ENCODE measurements at regions not wholly inside any gene's neighbourhood (a gene's known extent, or its start where the extent isn't known, plus 50 kb on each side); places are given as distances from the start of the nearest gene placed in this dataset.

- peaks cover 13% of the 10 kb centered on the region for H3K4me1 Mint-ChIP-seq (ENCODE audit: low read depth, unreplicated experiment)
- no peak overlapping the region for H3K4me3 Mint-ChIP-seq (ENCODE audit: low read depth, unreplicated experiment)
- no peak for DNase-seq
- TF ChIP-seq CTCF (IDR thresholded peaks at IDR 0.05; ENCODE audit: unreplicated experiment), result no peak
- no TSS peak for BruUV-seq (replicated peaks)
- intact Hi-C loops (cut with micrococcal nuclease; ENCODE audit: unreplicated experiment), result no loop called here
- peaks cover 5% of the 10 kb centered on the region for H3K9me3 Mint-ChIP-seq (ENCODE audit: low read depth, unreplicated experiment)
- no peak overlapping the region for H3K27ac Mint-ChIP-seq (ENCODE audit: unreplicated experiment)
- no peaks in the 10 kb centered on the region for H3K36me3 Mint-ChIP-seq (ENCODE audit: insufficient read depth, unreplicated experiment)
- no peaks in the 10 kb centered on the region for H3K27me3 Mint-ChIP-seq (ENCODE audit: unreplicated experiment)
- CTCF ChIA-PET, result interaction anchor here (0.6 kb wide), 3 partner anchors 12 to 753 kb away, joined by 3 to 4 read pairs (median 4); no protein-coding TSS in a partner anchor
Measured at GRCh38 chr5:86143837-86144236, 473.9 kb upstream of the COX7C start.

- no peak for DNase-seq
- CTCF ChIA-PET, result no interaction called here
- BruUV-seq (replicated peaks), result no TSS peak
- Mint-ChIP-seq H3K4me1 (ENCODE audit: low read depth, unreplicated experiment) (no peaks in the 10 kb centered on the region), H3K27me3 (ENCODE audit: unreplicated experiment) (no peaks in the 10 kb centered on the region), H3K4me3 (ENCODE audit: low read depth, unreplicated experiment) (no peak overlapping the region), H3K27ac (ENCODE audit: unreplicated experiment) (no peak overlapping the region), H3K36me3 (ENCODE audit: insufficient read depth, unreplicated experiment) (no peaks in the 10 kb centered on the region), H3K9me3 (ENCODE audit: low read depth, unreplicated experiment) (no peaks in the 10 kb centered on the region)
- intact Hi-C loops (cut with micrococcal nuclease; ENCODE audit: unreplicated experiment), result no loop called here
- TF ChIP-seq CTCF (IDR thresholded peaks at IDR 0.05; ENCODE audit: unreplicated experiment), result no peak
Measured at GRCh38 chr5:86152988-86153560, 464.7 kb upstream of the COX7C start.

GRCh38 chr5:86155796-86156195, 461.9 kb upstream of the COX7C start:
- intact Hi-C loops (cut with micrococcal nuclease; ENCODE audit: unreplicated experiment), result no loop called here
- no peak overlapping the region for H3K27ac Mint-ChIP-seq (ENCODE audit: unreplicated experiment)
- peaks cover 2% of the 10 kb centered on the region for H3K9me3 Mint-ChIP-seq (ENCODE audit: low read depth, unreplicated experiment)
- H3K4me3 Mint-ChIP-seq (ENCODE audit: low read depth, unreplicated experiment), result no peak overlapping the region
- CTCF ChIA-PET, result interaction anchor here (0.6 kb wide), 1 partner anchor 12 kb away, joined by 4 read pairs; no protein-coding TSS in a partner anchor
- no peak for DNase-seq
- H3K4me1 Mint-ChIP-seq (ENCODE audit: low read depth, unreplicated experiment), result no peaks in the 10 kb centered on the region
- no peaks in the 10 kb centered on the region for H3K36me3 Mint-ChIP-seq (ENCODE audit: insufficient read depth, unreplicated experiment)
- no peak for TF ChIP-seq CTCF (IDR thresholded peaks at IDR 0.05; ENCODE audit: unreplicated experiment)
- no peaks in the 10 kb centered on the region for H3K27me3 Mint-ChIP-seq (ENCODE audit: unreplicated experiment)
- no TSS peak for BruUV-seq (replicated peaks)

- CTCF ChIA-PET, result no interaction called here
- no TSS peak for BruUV-seq (replicated peaks)
- Mint-ChIP-seq H3K27me3 (ENCODE audit: unreplicated experiment) (no peaks in the 10 kb centered on the region), H3K9me3 (ENCODE audit: low read depth, unreplicated experiment) (peaks cover 2% of the 10 kb centered on the region), H3K4me3 (ENCODE audit: low read depth, unreplicated experiment) (no peak overlapping the region), H3K36me3 (ENCODE audit: insufficient read depth, unreplicated experiment) (no peaks in the 10 kb centered on the region), H3K27ac (ENCODE audit: unreplicated experiment) (no peak overlapping the region), H3K4me1 (ENCODE audit: low read depth, unreplicated experiment) (peaks cover 4% of the 10 kb centered on the region)
- TF ChIP-seq CTCF (IDR thresholded peaks at IDR 0.05; ENCODE audit: unreplicated experiment), result no peak
- intact Hi-C loops (cut with micrococcal nuclease; ENCODE audit: unreplicated experiment), result loop anchor here (10.0 kb wide), 1 partner anchor 505 kb away; no protein-coding TSS in a partner anchor
- DNase-seq, result no peak
Measured at GRCh38 chr5:86170194-86170593, 447.5 kb upstream of the COX7C start.
